SK-N-SH treated with all-trans-retinoic acid at 6 μM for 48 hours (cell line): ENCODE measurements at regions not wholly inside any gene's neighbourhood (a gene's known extent, or its start where the extent isn't known, plus 50 kb on each side); places are given as distances from the start of the nearest gene placed in this dataset.

Experiments
- CREB5 ChIP-seq: fragments of 250-450 bp; sonication (Bioruptor Pico); IDR thresholded peaks from 2 replicates; pipeline ENCODE4 v1.5.1; 2020; ENCODE audit warnings: low read depth, mild to moderate bottlenecking, moderate library complexity
- CSDC2 ChIP-seq: fragments of 250-450 bp; sonication (Bioruptor Pico); IDR thresholded peaks from 2 replicates; pipeline ENCODE4 v1.5.0; 2020; ENCODE audit warnings: mild to moderate bottlenecking, moderate library complexity
- PATZ1 ChIP-seq: fragments of 250-450 bp; sonication (Bioruptor Pico); IDR thresholded peaks from 2 replicates; pipeline ENCODE4 v1.8.0; 2020; ENCODE audit warnings: mild to moderate bottlenecking, moderate library complexity, borderline replicate concordance
- TOX ChIP-seq: fragments of 250-450 bp; sonication (Bioruptor Pico); IDR thresholded peaks from 2 replicates; pipeline ENCODE4 v1.8.0; 2021; ENCODE audit warnings: mild to moderate bottlenecking, moderate library complexity, borderline replicate concordance
- ZC3H10 ChIP-seq: fragments of 250-450 bp; sonication (Bioruptor Pico); IDR thresholded peaks from 2 replicates; pipeline ENCODE4 v1.5.1; 2021; ENCODE audit warnings: mild to moderate bottlenecking, moderate library complexity
- ZFP3 ChIP-seq: fragments of 250-450 bp; sonication (Bioruptor Pico); IDR thresholded peaks from 2 replicates; pipeline ENCODE4 v1.5.0; 2020; ENCODE audit warnings: mild to moderate bottlenecking, moderate library complexity

GRCh38 chr3:189572249-189572648, 58.9 kb upstream of the TP63 start:
- no peak for TF ChIP-seq PATZ1 (CRISPR knock-in tag)
- no peak for TF ChIP-seq CSDC2
- TF ChIP-seq CREB5 (CRISPR knock-in tag), result no peak
- TF ChIP-seq ZC3H10 (CRISPR knock-in tag), result no peak
- TF ChIP-seq TOX, result no peak
- TF ChIP-seq ZFP3 (CRISPR knock-in tag), result no peak
